Stimulated activated CD4-positive, alpha-beta T cell treated with anti-CD3 and anti-CD28 coated beads, TNF-alpha, amount 100 ng/mL, for 24 hours (primary cell): ENCODE measurements at regions not wholly inside any gene's neighbourhood (a gene's known extent, or its start where the extent isn't known, plus 50 kb on each side); places are given as distances from the start of the nearest gene placed in this dataset.
A peak's percentile ranks its signal among the peaks of the same experiment; 100 is the strongest.

Source experiments
- DNase-seq, 3 experiments: peaks; one replicate each; pipeline ENCODE4 v3.0.0-alpha.2; 2020; ENCODE audit warnings: low read depth in 3 of 3

GRCh38 chr13:74669149-74669548 lies 534.9 kb upstream of the KLF12 start:
- DNase-seq, result no peak

GRCh38 chr13:74667656-74668203 lies 533.5 kb upstream of the KLF12 start:
- DNase-seq, result no peak

DNA sequence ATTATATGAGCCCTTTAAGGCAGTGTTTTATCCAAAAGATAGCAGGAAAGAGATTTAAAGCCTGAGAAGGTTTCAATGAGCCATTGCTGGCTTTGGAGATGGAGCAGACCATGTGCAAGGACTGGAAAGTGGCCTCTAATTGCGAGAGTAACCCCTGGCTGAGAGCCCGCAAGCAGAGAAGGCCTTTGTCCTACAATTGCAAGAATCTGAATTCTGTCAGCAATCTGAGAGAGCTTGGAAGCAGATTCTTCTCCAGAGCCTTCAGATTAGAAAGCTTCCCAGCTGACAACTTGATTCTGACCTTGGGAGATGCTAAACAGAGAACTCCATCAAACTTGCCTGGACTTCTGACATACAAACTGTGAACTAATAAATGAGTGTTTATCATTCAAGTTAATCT lies 528.7 kb upstream of the KLF12 start:
- DNase-seq, result no peak

- DNase-seq, result no peak
Observed at GRCh38 chr13:74661851-74662250, 527.6 kb upstream of the KLF12 start.

GRCh38 chr13:74657765-74658164 lies 523.6 kb upstream of the KLF12 start:
- DNase-seq, result no peak

DNA sequence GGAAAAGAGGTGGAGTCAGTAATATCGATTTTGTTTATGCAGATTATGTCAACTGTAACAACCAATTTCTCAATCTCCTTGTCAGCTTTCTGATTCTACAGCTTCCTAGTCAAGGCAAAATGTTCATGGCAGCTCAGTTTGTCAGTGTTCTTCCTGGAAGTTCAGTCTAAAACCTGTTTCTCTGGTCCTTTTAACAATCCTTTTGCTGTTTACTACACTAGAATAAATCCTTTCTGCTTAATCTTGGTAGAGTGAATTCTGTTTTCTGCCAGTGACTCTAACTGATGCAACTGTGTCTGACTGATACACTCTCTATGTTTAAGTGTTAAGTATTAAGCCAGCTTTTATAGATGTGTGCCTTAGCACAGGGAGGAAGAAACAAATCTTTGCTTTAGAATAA lies 516.9 kb upstream of the KLF12 start:
- DNase-seq, result no peak

DNA sequence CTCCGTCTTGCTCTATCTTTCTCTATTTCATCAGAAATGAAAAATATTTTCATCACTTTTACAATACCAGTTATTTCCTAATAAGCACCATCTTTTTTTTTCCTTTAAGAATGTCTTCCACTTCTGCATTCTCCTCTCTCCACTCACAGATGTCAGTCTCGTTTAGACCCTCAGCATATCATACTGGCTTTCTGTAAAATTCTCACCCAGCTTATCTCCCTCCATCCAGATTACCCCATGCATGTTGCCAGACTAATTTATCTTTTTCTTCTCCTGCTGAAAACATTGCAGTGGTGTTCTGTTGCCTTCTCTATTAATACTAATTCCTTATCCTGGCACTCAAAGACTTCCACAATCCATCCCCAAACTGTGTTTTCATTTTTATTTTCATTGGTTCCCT lies 513.8 kb upstream of the KLF12 start:
- no peak for DNase-seq

DNA sequence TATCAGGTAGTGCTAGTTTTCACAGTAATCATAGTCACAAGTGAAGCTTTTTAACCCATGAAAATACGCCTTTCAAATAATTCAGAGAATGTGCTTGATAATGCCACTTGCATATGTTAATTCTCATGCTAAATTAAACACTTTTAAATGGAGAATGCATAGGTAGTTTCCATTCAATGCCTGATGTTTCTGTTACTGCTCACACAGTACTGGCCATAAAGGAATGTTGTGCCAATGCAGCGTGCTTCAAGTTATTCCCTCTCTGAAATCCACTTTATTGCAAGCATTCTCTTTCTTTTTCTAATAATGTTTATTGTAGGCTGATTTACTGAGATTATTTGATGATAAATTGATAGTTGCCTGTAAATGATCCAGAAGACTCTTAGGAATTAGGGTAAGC lies 513.0 kb upstream of the KLF12 start:
- DNase-seq, result no peak

GRCh38 chr13:74646091-74646490 lies 511.9 kb upstream of the KLF12 start:
- no peak for DNase-seq

GRCh38 chr13:74645586-74645985 lies 511.4 kb upstream of the KLF12 start:
- DNase-seq, result no peak

GRCh38 chr13:74644229-74644628 lies 510.0 kb upstream of the KLF12 start:
- no peak for DNase-seq

- DNase-seq, result no peak
Observed at GRCh38 chr13:74641586-74641985, 507.4 kb upstream of the KLF12 start.

DNA sequence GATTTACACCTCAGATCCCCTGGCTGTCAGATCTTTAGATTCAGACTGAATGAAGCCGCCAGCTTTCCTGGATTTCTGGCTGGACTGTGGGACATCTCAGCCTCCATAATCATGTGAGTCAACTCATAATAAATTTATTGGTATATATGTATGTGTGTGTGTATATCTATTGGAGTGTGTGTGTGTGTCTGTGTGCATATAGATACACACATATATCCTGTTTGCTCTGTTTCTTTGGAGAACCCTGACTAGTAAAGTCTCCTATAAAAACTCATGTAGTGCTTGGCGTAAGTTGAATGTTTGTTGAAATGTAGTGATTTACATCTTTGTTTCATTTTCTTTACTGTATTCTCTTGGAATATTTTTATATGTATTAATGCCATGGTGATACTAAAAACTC lies 499.5 kb upstream of the KLF12 start:
- DNase-seq, result no peak

DNA sequence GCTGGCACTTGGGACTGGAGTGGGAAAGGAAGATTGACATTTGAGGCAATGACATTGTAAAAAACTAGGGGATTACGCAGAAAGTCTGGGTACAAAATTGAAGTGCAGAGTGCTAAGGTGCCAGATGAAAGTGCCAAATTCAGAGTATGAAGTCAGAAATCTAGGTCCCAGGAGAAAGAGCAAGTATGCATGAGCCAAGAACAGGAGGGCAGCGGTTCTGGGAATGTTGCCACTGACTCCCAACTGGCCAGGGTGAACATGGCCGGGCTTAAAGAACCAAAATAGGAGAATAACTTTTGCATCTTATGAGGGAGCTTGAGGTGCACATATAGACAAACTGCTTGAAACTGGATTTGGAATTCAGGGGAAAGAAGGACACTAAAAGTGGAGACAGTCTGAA lies 495.8 kb upstream of the KLF12 start:
- no peak for DNase-seq

DNA sequence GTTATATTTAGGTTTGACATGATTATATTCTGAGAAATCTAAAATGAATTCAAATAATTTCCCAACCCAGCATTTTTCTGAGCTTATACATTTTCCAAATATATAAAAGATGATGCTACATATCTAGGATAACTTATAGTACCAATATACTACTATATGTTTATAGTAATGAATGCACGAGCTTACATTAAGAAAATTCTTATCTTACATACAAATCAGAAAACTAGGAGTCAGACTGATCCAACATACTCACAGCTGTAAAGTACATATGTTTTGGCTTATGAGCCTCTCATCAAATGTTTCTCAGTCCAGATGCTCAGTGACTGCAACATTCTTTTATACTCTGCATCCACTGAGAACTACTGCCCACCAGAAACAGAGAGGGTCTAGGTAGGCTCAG lies 491.3 kb upstream of the KLF12 start:
- DNase-seq, result no peak

DNA sequence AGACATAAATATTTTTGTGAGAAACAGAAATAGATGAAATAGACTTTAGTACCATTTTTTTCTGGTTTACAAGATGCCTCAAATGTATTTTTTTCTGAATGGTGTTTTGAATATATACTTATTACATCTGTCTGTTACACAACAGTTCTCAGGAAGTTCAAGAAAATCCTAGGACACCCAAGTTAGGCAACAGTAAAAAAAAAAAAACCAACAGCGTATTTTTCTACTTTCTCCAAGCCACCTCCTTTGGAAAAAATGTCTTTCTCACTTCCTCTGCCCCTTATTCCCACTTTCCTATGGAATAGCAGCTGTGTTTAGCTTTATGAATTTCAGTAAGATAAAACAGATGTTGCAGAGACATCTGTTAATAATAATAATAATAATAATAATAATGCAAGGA lies 489.6 kb upstream of the KLF12 start:
- DNase-seq, result no peak

- no peak for DNase-seq
Observed at GRCh38 chr13:74622284-74622683, 488.1 kb upstream of the KLF12 start.

GRCh38 chr13:74620711-74621110 lies 486.5 kb upstream of the KLF12 start:
- no peak for DNase-seq

GRCh38 chr13:74620308-74620707 lies 486.1 kb upstream of the KLF12 start:
- DNase-seq, result no peak

DNA sequence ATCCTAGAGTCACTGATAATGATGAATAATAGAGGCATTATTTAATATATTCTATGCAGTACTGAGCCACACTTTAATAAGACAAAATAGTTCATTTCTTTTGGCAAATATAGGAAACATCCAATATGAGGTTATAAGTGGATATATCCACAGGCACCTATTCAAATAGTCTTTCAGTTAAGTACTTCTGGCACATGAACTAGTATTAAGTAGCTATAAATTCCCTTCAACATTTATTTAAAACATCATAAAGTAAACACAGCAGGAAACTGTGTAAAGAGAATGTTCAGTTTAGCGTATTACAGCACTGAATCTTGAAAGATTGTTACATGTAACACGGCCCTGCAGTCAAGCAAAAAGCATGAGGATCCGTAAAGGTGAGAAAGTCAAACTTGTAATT lies 463.3 kb upstream of the KLF12 start:
- no peak for DNase-seq

GRCh38 chr13:74596691-74597090 lies 462.5 kb upstream of the KLF12 start:
- DNase-seq, result no peak

DNA sequence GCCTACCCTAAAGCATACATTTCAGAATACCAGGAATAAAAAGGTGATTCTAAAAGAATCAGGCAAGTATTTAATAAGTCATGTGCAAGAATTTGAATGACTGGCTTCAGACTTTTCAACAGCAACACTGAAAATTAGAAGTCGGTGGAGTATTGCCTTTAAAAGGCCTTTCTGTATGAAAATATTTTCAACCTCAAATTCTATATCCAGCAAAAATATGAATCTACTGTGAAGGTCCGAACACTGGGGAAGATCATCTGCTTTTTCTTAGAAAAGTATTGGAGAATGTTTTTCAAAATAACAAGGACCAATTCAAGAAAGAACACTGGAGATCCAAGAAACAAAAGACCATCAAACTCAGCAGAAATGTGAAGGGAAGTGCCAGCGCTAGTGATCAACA lies 459.5 kb upstream of the KLF12 start:
- no peak for DNase-seq

GRCh38 chr13:74586847-74587246 lies 452.6 kb upstream of the KLF12 start:
- DNase-seq, result no peak

GRCh38 chr13:74576420-74576819 lies 442.2 kb upstream of the KLF12 start:
- no peak for DNase-seq

DNA sequence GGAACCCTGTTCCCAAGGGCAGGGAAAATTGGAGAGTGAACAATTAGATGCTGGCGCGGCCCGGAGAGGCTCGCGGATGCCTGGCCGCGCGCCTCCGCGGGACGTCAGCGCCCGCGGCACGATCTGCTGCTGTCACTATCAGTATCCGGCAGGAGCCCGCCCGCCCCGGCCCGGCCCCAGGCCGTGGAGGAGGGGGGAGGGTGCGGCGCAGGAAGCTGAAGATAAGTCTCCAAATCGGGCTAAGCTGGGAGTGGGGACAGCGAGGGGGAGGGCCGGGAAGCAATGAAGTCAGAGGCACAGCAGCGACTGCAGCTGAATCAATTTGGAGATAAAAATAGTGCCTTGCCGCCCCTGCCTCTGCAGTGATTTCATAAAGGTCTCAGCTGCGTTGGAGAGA lies 441.5 kb upstream of the KLF12 start:
- DNase-seq, result peak; percentile 3 to 49 (median 11)
